ENCODE measurements at regions not wholly inside any gene's neighbourhood (a gene's known extent, or its start where the extent isn't known, plus 50 kb on each side); places are given as distances from the start of the nearest gene placed in this dataset.
A peak's percentile ranks its signal among the peaks of the same experiment; 100 is the strongest.
"Not testable (repeated sequence)": the region's sequence is repeated elsewhere in the genome, so short reads cannot be mapped to it uniquely, and the experiment has no call there.

DNA sequence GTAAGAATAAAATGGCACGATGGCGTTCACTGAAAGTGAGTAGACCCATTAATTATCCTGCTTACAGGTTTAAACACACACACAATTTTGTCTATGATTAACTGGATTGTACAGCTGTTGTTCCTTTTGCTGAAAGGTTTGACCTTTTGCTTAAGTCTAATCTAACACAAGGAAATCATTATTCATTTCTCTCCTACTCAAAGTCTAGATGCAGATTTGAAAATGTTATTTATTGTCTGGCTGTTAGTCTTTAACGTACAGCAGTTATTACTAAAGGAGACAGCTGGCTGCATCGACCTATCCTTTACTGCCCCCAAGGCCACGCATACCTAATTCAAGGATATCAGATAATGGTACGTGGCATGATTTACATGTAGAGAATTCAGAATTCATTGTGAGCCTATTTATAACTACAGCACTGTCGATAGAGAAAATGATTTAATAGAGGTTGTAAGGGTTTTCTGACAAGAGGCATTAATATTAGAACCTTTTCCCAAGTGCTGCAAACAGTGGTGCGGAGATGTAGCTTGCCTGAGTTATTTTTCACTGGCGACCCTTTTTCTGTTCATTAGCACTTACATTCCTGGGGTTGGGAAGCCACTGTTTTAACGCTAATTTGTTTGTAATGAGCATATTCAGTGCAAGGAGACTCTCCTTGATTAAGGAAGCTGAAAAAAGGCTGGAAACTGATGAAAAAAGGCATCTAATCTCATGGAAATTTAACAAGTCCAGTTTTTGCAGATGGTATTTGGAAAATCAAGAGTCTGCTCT is 368.4 kb upstream of the GRAMD2B start:
- TF ChIP-seq, protein P1, sequence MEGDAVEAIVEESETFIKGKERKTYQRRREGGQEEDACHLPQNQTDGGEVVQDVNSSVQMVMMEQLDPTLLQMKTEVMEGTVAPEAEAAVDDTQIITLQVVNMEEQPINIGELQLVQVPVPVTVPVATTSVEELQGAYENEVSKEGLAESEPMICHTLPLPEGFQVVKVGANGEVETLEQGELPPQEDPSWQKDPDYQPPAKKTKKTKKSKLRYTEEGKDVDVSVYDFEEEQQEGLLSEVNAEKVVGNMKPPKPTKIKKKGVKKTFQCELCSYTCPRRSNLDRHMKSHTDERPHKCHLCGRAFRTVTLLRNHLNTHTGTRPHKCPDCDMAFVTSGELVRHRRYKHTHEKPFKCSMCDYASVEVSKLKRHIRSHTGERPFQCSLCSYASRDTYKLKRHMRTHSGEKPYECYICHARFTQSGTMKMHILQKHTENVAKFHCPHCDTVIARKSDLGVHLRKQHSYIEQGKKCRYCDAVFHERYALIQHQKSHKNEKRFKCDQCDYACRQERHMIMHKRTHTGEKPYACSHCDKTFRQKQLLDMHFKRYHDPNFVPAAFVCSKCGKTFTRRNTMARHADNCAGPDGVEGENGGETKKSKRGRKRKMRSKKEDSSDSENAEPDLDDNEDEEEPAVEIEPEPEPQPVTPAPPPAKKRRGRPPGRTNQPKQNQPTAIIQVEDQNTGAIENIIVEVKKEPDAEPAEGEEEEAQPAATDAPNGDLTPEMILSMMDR (IDR thresholded peaks at IDR 0.05): no peak
- TF ChIP-seq POLR2A (IDR thresholded peaks at IDR 0.05): no peak
- Histone ChIP-seq H3K4me3 (no peak overlapping the region), H3K27ac (peak overlapping the region in 6 of 12 donors; percentile 5 to 38 (median 22)), H3K9me3 (peaks cover 0 to 9% (median 0%) of the 10 kb centered on the region in 12 donors), H3K4me1 (peaks cover 0 to 16% (median 0%) of the 10 kb centered on the region in 12 donors), H3K27me3 (no peaks in the 10 kb centered on the region), H3K36me3 (no peaks in the 10 kb centered on the region)
- WGBS, 4 donors: 31 to 43% (median 40%) methylated on average over 10 of the region's 10 CpGs
- DNase-seq (no peak), ATAC-seq (peak in 3 of 4 donors; percentile 22 to 63 (median 50))
- intact Hi-C loops (cut with DNase I): no loop called here

- H3K4me1 ChIP-seq: peaks cover 0 to 16% (median 0%) of the 10 kb centered on the region in 12 donors
- DNase-seq (no peak), ATAC-seq (no peak)
- H3K4me3 ChIP-seq: no peak overlapping the region
- H3K9me3 ChIP-seq: peaks cover 0 to 9% (median 0%) of the 10 kb centered on the region in 12 donors
- intact Hi-C loops (cut with DNase I): no loop called here
- 89 to 95% (median 91%) methylated on average over 2 of the region's 2 CpGs for WGBS, 4 donors
- peak overlapping the region in 2 of 12 donors; percentile 30 to 38 for H3K27ac ChIP-seq
- no peaks in the 10 kb centered on the region for H3K36me3 ChIP-seq
- TF ChIP-seq, protein P1 (IDR thresholded peaks at IDR 0.05): no peak
- no peak for TF ChIP-seq POLR2A (IDR thresholded peaks at IDR 0.05)
- no peaks in the 10 kb centered on the region for H3K27me3 ChIP-seq
Measured at GRCh38 chr5:126055348-126055729, 367.9 kb upstream of the GRAMD2B start.

DNA sequence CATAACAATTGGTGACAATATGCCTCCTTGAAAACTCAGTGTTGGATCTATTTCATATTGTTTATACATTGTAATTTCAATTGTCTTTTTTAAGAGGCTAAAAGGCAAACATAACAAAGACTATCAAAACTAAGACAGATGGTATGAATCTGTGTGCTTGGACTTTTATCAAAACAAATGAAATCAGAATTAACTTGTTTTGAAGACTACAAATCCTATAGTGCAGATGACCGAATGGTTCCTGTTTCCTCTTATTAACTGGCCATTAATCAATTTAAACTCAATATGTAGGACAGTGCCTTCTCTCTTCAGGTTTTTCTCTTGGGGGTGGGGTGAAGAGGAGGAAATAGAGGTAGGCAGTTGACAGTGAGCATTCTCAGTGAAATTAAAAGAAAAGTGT is 366.9 kb upstream of the GRAMD2B start:
- 74 to 84% (median 81%) methylated on average over 1 of the region's 1 CpG for whole genome bisulfite sequencing, 4 donors
- Histone ChIP-seq H3K27me3 (no peaks in the 10 kb centered on the region), H3K9me3 (peaks cover 0 to 9% (median 0%) of the 10 kb centered on the region in 12 donors), H3K4me1 (peaks cover 0 to 16% (median 0%) of the 10 kb centered on the region in 12 donors), H3K36me3 (no peaks in the 10 kb centered on the region), H3K4me3 (no peak overlapping the region), H3K27ac (no peak overlapping the region)
- no peak for ATAC-seq
- DNase-seq: no peak
- TF ChIP-seq, protein P1 (IDR thresholded peaks at IDR 0.05): no peak
- TF ChIP-seq POLR2A (IDR thresholded peaks at IDR 0.05): no peak
- intact Hi-C loops (cut with DNase I): no loop called here

DNA sequence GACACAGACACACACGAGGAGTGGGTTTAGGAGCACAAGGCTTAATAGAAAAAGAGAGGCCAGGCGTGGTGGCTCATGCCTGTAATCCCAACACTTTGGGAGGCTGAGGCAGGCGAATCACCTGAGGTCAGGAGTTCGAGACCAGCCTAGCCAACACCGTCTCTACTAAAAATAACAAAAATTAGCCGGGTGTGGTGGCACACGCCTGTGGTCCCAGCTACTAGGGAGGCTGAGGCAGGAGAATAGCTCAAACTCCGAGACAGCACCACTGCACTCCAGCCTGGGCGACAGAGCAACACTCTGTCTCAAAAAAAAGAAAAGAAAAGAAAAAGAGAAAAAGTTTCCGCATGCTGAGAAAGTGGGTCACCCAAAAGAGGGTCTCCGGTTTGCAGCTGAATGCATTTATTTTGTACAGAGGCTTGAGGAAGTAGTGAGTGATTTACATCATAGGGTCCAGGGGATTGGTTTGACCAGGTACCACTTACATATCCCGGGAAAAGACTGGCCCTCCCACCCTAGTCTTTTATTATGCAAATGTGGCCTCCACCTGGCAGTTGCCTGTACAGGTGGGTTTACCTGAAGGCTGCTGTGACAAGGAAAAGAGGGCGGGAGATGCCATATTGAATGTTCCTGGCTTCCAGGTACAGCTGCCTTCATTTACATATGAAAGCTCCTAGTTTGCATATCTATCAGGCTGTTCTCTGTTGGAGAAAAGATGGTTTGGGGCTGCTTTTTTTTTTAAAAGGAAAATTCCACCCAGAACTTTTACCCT is 366.2 kb upstream of the GRAMD2B start:
- DNase-seq: no peak
- H3K36me3 ChIP-seq: no peaks in the 10 kb centered on the region
- peaks cover 0 to 16% (median 0%) of the 10 kb centered on the region in 12 donors for H3K4me1 ChIP-seq
- TF ChIP-seq, protein P1 (IDR thresholded peaks at IDR 0.05): no peak
- TF ChIP-seq POLR2A (IDR thresholded peaks at IDR 0.05): no peak
- no peaks in the 10 kb centered on the region for H3K27me3 ChIP-seq
- 74 to 89% (median 80%) methylated on average over 13 of the region's 13 CpGs for WGBS, 4 donors
- H3K27ac ChIP-seq: no peak overlapping the region
- H3K4me3 ChIP-seq: no peak overlapping the region
- intact Hi-C loops (cut with DNase I): no loop called here
- no peak for ATAC-seq
- peaks cover 0 to 9% (median 0%) of the 10 kb centered on the region in 12 donors for H3K9me3 ChIP-seq

- intact Hi-C loops (cut with DNase I); H3K27me3 ChIP-seq; DNase-seq; H3K27ac ChIP-seq; H3K36me3 ChIP-seq; H3K4me3 ChIP-seq; ATAC-seq; H3K9me3 ChIP-seq: not testable (repeated sequence)
- WGBS, 4 donors: 95 to 98% (median 97%) methylated on average over 5 of the region's 5 CpGs
- H3K4me1 ChIP-seq: peaks cover 0 to 16% (median 0%) of the 10 kb centered on the region in 12 donors
Measured at GRCh38 chr5:126058392-126058791, 364.8 kb upstream of the GRAMD2B start.
